Loucy (cell line): ENCODE measurements at regions not wholly inside any gene's neighbourhood (a gene's known extent, or its start where the extent isn't known, plus 50 kb on each side); places are given as distances from the start of the nearest gene placed in this dataset.

ENCODE experiments used
- H2AFZ ChIP-seq: fragments of 200-600 bp; sonication (generic); 2 replicates; pipeline ENCODE4 v1.6.0; 2016; ENCODE audit warnings: antibody characterized with exemption, mild to moderate bottlenecking, low read length, moderate library complexity
- H3F3A ChIP-seq: fragments of 200-600 bp; 2 replicates; pipeline ENCODE4 v1.6.0; 2016; ENCODE audit warnings: antibody characterized with exemption, low read depth, mild to moderate bottlenecking
- H3K27me3 ChIP-seq: fragments of 200-600 bp; sonication (generic); 2 replicates; pipeline ENCODE4 v1.6.1; 2014; ENCODE audit warnings: low read length, mild to moderate bottlenecking; ENCODE audit not compliant: insufficient read depth, poor library complexity, severe bottlenecking
- H3K36me3 ChIP-seq: fragments of 200-600 bp; sonication (generic); 2 replicates; pipeline ENCODE4 v1.6.1; 2016; ENCODE audit warnings: low read length; ENCODE audit not compliant: insufficient read depth
- H3K4me1 ChIP-seq: fragments of 200-600 bp; sonication (generic); 2 replicates; pipeline ENCODE4 v1.5.1; 2014; ENCODE audit warnings: low read length, mild to moderate bottlenecking; ENCODE audit not compliant: insufficient read depth, poor library complexity, severe bottlenecking
- H3K4me2 ChIP-seq: fragments of 200-600 bp; sonication (generic); 2 replicates; pipeline ENCODE4 v1.6.0; 2014; ENCODE audit warnings: antibody characterized with exemption, low read length, low read depth, mild to moderate bottlenecking; ENCODE audit not compliant: poor library complexity, severe bottlenecking
- H3K4me3 ChIP-seq: fragments of 200-600 bp; sonication (generic); 2 replicates; pipeline ENCODE4 v1.5.1; 2014; ENCODE audit warnings: low read length, mild to moderate bottlenecking, mixed read lengths; ENCODE audit not compliant: poor library complexity, severe bottlenecking
- H3K79me2 ChIP-seq: fragments of 200-600 bp; sonication (generic); 2 replicates; pipeline ENCODE4 v1.6.1; 2014; ENCODE audit warnings: low read length; ENCODE audit not compliant: insufficient read depth
- H3K9ac ChIP-seq: fragments of 200-600 bp; sonication (generic); 2 replicates; pipeline ENCODE4 v1.6.0; 2014; ENCODE audit warnings: mild to moderate bottlenecking, low read depth, low read length, moderate library complexity; ENCODE audit not compliant: poor library complexity, severe bottlenecking
- H3K9me2 ChIP-seq: fragments of 200-600 bp; sonication (generic); replicated peaks from 2 replicates; pipeline ENCODE4 v1.6.1; 2016; ENCODE audit warnings: low read depth, low read length, mixed read lengths
- H3K9me3 ChIP-seq: fragments of 200-600 bp; sonication (generic); 2 replicates; pipeline ENCODE4 v1.6.1; 2014; ENCODE audit warnings: mild to moderate bottlenecking, antibody characterized with exemption, low read length, low read depth; ENCODE audit not compliant: insufficient read depth
- H4K20me1 ChIP-seq: fragments of 200-600 bp; sonication (generic); 2 replicates; pipeline ENCODE4 v1.6.0; 2014; ENCODE audit warnings: antibody characterized with exemption, low read length, mild to moderate bottlenecking; ENCODE audit not compliant: insufficient read depth, poor library complexity, severe bottlenecking
- EZH2phosphoT487 ChIP-seq: fragments of 200-600 bp; IDR thresholded peaks from 2 replicates; pipeline ENCODE4 v1.6.1; 2018; ENCODE audit warnings: antibody characterized with exemption, mild to moderate bottlenecking, moderate library complexity, borderline replicate concordance
- TF ChIP-seq, protein P1 (sequence below): fragments of 200-600 bp; sonication (generic); conservative IDR thresholded peaks from 2 replicates; pipeline ENCODE4 v1.5.1; 2014; ENCODE audit warnings: mild to moderate bottlenecking, antibody characterized with exemption, low read length

DNA sequence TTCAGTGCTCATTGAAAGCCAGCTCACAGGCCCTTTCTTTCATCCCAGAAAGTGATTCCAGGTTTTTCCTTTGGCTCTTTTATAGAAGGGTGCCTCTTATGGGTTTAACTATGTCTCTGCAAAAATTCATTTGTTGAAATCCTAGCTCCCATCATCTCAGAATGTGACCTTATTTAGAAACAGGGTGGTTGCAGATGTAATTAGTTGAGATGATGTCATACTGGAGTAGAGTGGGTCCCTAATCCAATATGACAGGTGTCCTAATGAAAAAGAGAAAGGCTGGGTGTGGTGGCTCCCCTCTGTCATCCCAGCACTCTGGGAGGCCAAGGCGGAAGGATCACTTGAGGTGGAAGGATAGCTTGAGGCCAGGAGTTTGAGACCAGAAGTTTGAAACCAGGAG is 64.2 kb upstream of the FAM20A start:
- no peak overlapping the region for H3K4me2 ChIP-seq
- no peak overlapping the region for H3K4me3 ChIP-seq
- no peaks in the 10 kb centered on the region for H3K27me3 ChIP-seq
- H3K36me3 ChIP-seq, result no peaks in the 10 kb centered on the region
- H4K20me1 ChIP-seq, result no peaks in the 10 kb centered on the region
- TF ChIP-seq EZH2phosphoT487, result no peak
- TF ChIP-seq, protein P1, sequence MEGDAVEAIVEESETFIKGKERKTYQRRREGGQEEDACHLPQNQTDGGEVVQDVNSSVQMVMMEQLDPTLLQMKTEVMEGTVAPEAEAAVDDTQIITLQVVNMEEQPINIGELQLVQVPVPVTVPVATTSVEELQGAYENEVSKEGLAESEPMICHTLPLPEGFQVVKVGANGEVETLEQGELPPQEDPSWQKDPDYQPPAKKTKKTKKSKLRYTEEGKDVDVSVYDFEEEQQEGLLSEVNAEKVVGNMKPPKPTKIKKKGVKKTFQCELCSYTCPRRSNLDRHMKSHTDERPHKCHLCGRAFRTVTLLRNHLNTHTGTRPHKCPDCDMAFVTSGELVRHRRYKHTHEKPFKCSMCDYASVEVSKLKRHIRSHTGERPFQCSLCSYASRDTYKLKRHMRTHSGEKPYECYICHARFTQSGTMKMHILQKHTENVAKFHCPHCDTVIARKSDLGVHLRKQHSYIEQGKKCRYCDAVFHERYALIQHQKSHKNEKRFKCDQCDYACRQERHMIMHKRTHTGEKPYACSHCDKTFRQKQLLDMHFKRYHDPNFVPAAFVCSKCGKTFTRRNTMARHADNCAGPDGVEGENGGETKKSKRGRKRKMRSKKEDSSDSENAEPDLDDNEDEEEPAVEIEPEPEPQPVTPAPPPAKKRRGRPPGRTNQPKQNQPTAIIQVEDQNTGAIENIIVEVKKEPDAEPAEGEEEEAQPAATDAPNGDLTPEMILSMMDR, result no peak
- H3K9ac ChIP-seq, result no peak overlapping the region
- no peaks in the 10 kb centered on the region for H3K9me2 ChIP-seq
- no peaks in the 10 kb centered on the region for H3K79me2 ChIP-seq
- H3K9me3 ChIP-seq, result no peaks in the 10 kb centered on the region
- H3F3A ChIP-seq, result no peaks in the 10 kb centered on the region
- no peaks in the 10 kb centered on the region for H3K4me1 ChIP-seq
- no peak overlapping the region for H2AFZ ChIP-seq

DNA sequence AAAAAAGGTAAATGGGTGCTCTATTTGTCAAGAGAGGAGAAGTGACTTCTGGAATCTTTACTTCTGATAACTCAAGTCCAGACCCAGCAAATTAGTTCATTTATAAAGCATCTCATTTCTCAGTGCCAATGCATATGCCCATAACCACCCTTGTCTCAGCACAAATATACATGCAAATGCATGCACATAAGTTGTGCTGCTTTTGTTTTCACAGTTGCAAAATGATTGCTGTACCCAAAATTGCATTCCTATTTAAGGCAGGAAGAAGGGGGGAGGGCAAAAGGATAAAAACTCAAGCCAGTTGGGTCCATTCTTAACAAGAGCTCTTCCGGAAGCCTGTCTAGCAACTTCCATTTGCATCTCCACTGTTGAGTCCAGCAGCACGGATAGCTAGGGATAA is 61.3 kb upstream of the FAM20A start:
- Histone ChIP-seq H3K4me2 (no peak overlapping the region), H3K9me2 (no peaks in the 10 kb centered on the region), H3K79me2 (no peaks in the 10 kb centered on the region), H2AFZ (no peak overlapping the region), H3K4me1 (no peaks in the 10 kb centered on the region), H4K20me1 (no peaks in the 10 kb centered on the region), H3F3A (no peaks in the 10 kb centered on the region), H3K9ac (no peak overlapping the region), H3K9me3 (no peaks in the 10 kb centered on the region), H3K4me3 (no peak overlapping the region), H3K36me3 (no peaks in the 10 kb centered on the region), H3K27me3 (no peaks in the 10 kb centered on the region)
- TF ChIP-seq, protein P1, result no peak
- no peak for TF ChIP-seq EZH2phosphoT487

DNA sequence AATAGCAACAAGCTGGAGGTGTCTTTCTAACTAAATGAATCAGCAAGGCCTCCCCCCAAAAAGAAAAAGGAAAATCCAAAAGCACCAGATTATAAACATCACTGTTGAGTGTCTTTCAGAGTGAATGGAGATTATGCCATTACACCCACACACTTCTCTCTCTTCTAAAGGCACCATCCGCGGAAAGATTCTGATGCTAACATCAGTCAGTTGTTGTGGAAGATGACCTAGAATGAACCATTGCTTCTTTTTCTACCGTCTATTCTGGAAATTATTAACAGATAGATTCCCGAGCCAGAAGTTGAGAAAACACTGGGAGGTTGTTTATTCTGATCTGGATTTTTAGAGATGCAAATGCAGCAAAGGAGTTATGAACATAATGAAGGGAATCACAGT is 60.9 kb upstream of the FAM20A start:
- no peak overlapping the region for H3K4me2 ChIP-seq

More for the DNA sequence above, 60.9 kb upstream of the FAM20A start:
- Histone ChIP-seq H2AFZ (no peak overlapping the region), H4K20me1 (no peaks in the 10 kb centered on the region), H3K4me3 (no peak overlapping the region), H3K9me3 (no peaks in the 10 kb centered on the region), H3K36me3 (no peaks in the 10 kb centered on the region), H3K4me1 (no peaks in the 10 kb centered on the region), H3F3A (no peaks in the 10 kb centered on the region), H3K9ac (no peak overlapping the region), H3K79me2 (no peaks in the 10 kb centered on the region), H3K27me3 (no peaks in the 10 kb centered on the region), H3K9me2 (no peaks in the 10 kb centered on the region)
- TF ChIP-seq, protein P1, result no peak
- no peak for TF ChIP-seq EZH2phosphoT487
